ENCODE measurements at regions not wholly inside any gene's neighbourhood (a gene's known extent, or its start where the extent isn't known, plus 50 kb on each side); places are given as distances from the start of the nearest gene placed in this dataset.

GRCh38 chr22:47765757-47766156, 1003.3 kb downstream of the TBC1D22A start:
- TF ChIP-seq CTCF (IDR thresholded peaks at IDR 0.05; ENCODE audit: low read length), result no peak
- no peak for TF ChIP-seq EZH2 (optimal IDR thresholded peaks at IDR 0.05; ENCODE audit: low read depth, low read length)

Measured in MM.1S (cell line).